ENCODE measurements at regions not wholly inside any gene's neighbourhood (a gene's known extent, or its start where the extent isn't known, plus 50 kb on each side); places are given as distances from the start of the nearest gene placed in this dataset.

GRCh38 chr2:128622955-128623620 is 304.4 kb upstream of the HS6ST1 start:
- peak; percentile 75 for DNase-seq

- DNase-seq, result peak; percentile 96
Measured at GRCh38 chr2:128623776-128624761, 305.4 kb upstream of the HS6ST1 start.

GRCh38 chr2:128624956-128625355 is 306.3 kb upstream of the HS6ST1 start:
- no peak for DNase-seq

- no peak for DNase-seq
Measured at GRCh38 chr2:128625421-128625820, 306.8 kb upstream of the HS6ST1 start.

GRCh38 chr2:128625963-128626759 is 307.5 kb upstream of the HS6ST1 start:
- no peak for DNase-seq

GRCh38 chr2:128626760-128627511 is 308.3 kb upstream of the HS6ST1 start:
- DNase-seq, result peak; percentile 53

GRCh38 chr2:128628206-128628605 is 309.5 kb upstream of the HS6ST1 start:
- DNase-seq, result no peak

- no peak for DNase-seq
Measured at GRCh38 chr2:128628996-128629395, 310.3 kb upstream of the HS6ST1 start.

- no peak for DNase-seq
Measured at GRCh38 chr2:128630974-128631697, 312.5 kb upstream of the HS6ST1 start.

- DNase-seq, result no peak
Measured at GRCh38 chr2:128631698-128632500, 313.2 kb upstream of the HS6ST1 start.

- no peak for DNase-seq
Measured at GRCh38 chr2:128632501-128632800, 313.8 kb upstream of the HS6ST1 start.

- DNase-seq, result peak; percentile 86
Measured at GRCh38 chr2:128633501-128633900, 314.8 kb upstream of the HS6ST1 start.

GRCh38 chr2:128635361-128635900 is 316.8 kb upstream of the HS6ST1 start:
- DNase-seq, result no peak

- DNase-seq, result no peak
Measured at GRCh38 chr2:128636802-128637147, 318.1 kb upstream of the HS6ST1 start.

GRCh38 chr2:128637481-128638155 is 318.9 kb upstream of the HS6ST1 start:
- DNase-seq, result no peak

GRCh38 chr2:128638341-128639119 is 319.9 kb upstream of the HS6ST1 start:
- peak; percentile 63 for DNase-seq

GRCh38 chr2:128639120-128639477 is 320.4 kb upstream of the HS6ST1 start:
- DNase-seq, result no peak

GRCh38 chr2:128639693-128640092 is 321.0 kb upstream of the HS6ST1 start:
- no peak for DNase-seq

- DNase-seq, result no peak
Measured at GRCh38 chr2:128640166-128640844, 321.6 kb upstream of the HS6ST1 start.
